NCI-H82 (cell line): ENCODE measurements at regions not wholly inside any gene's neighbourhood (a gene's known extent, or its start where the extent isn't known, plus 50 kb on each side); places are given as distances from the start of the nearest gene placed in this dataset.
"Not testable (repeated sequence)": the region's sequence is repeated elsewhere in the genome, so short reads cannot be mapped to it uniquely, and the experiment has no call there.

ENCODE experiments used
- DNase-seq: peaks from one replicate; lab custom pipeline; 2025; lab: John Stamatoyannopoulos, UW

DNA sequence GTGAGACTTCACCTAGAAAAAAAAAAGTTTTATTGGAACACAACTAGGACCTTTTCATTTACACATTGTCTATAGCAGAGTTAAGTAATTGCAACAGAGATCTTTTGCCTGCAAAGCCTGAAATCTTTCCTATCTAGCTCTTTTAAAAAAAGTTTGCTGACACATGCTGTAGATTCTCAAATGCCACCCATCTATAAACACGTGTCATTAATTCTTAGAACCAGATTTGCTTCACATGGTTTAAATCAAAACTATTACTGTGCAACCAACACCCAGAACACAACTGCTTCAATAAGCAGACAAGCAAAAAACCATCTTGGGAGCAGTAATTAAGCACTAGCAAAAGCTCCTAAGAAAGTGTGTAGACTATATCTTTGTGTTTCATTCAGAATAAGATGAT is 55.0 kb downstream of the OXSM start:
- DNase-seq: no peak

DNA sequence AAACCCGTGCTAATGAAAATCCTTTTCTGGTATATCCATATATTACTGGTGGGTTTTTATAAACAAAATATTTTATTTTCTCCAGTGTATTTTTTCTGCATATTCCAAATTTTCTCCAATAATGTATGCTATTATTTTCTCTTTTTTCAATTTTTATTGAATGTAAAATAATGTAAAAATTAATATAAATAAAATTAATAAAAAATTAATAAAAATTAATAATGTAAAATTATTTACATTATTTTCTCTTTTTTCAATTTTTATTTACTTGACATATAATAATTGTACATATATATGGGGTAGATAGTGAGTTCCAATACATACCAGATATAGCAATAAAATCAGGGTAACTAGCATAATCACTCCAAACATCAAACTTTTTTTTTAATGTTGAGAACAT is 56.4 kb downstream of the OXSM start:
- no peak for DNase-seq

DNA sequence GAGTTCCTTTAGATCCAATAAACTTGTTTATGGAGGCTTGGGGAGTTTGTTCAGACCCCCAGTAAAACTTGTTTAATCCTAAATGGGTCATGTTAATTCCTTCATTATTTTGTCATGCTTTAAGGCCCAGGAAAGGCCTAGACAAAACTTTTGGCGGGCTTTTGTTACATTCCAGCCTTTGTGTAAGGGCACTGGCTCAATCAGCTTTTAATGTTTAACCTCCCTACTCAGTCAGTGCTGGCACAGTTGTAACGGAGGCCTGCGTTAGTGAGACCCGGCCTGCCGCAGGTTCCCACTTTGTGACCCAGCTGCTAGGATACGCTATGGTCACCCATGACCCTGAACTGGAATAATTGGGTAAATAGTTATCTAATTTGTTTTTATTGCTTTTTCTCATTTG is 59.2 kb downstream of the OXSM start:
- DNase-seq: no peak

DNA sequence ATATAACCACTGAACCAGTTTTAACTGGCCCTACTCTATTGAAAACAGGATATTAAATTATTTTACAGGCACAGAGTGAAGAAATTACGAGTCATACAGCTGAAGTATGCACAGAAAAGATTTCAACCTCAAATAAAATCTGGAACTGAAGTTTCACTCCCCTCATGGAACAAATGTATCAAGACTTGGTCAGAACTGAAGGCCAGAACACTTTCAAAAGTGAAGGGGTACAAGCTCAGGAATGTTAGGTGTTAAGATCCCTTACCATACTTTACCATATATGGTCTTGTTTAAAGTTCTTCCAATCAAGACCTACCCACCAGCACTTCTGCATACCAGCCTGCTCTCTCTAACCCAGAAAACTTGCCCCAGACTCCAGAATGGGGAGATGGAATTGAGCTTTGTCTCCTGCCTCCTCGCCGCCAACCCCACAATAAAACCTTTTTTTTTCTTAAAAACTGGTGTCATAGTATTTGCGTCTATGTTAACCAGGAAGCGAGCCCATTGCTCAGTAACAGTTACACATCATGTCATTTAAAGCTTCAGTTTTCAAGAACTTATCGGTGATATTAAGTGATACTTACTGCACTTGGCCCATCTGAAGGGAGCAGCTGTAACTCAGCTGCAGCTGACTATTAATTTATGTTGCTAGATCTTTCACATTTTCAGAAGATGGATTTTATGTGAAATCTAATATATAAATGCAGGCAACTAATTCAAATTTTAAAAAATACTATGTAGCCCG is 59.9 kb downstream of the OXSM start:
- DNase-seq: no peak

DNA sequence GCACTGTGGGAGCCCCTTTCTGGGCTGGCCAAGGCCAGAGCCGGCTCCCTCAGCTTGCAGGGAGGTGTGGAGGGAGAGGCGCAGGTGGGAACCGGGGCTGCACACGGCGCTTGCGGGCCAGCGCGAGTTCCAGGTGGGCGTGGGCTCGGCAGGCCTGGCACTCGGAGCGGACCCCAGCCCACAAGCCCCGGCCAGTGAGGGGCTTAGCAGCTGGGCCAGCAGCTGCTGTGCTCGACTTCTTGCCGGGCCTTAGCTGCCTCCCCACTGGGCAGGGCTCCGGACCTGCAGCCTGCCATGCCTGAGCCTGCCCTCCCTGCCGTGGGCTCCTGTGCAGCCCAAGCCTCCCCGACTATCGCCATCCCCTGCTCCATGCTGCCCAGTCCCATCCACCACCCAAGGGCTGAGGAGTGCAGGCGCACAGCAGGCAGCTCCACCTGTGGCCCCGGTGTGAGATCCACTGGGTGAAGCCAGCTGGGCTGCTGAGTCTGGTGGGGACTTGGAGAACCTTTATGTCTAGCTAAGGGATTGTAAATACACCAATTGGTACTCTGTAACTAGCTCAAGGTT is 61.9 kb downstream of the OXSM start:
- DNase-seq: not testable (repeated sequence)

DNA sequence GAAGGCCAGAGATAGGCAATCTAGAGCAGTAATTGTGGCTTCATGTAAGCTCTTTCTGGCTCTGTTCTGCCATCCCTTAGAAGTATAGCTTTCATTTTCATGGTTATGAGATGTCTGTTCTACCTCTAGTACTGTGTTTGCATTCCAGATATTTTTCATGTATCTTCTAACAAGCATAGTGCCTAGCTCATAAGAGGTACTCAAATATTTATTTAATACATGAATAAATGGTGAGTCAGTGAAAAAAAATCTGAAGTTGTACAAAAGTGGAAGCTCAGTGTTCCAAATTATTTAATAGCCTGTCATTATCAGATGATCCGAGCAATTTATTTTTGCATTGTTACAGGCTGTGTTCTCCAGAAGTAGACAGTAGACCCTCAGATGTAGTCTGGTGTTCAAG is 64.3 kb downstream of the OXSM start:
- DNase-seq: no peak

DNA sequence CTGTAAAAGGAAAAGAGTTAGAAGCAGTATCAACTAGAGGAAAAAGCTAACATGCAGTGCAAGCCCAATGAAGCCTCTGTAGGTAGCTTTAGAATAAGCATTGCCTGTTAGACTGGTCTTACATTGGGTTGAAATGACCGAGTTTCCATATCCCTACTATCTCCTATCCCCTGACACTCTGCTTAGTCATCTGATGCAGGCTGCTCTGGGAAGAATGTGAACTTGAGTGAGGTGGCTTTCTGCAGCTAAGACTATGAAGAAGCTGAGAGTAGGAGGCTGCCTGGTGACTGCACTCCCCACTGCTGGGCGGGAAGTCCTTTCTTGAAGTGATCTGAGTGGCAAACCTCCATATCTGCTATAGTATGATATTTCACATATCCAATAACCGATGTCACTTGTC is 64.7 kb downstream of the OXSM start:
- DNase-seq: no peak

DNA sequence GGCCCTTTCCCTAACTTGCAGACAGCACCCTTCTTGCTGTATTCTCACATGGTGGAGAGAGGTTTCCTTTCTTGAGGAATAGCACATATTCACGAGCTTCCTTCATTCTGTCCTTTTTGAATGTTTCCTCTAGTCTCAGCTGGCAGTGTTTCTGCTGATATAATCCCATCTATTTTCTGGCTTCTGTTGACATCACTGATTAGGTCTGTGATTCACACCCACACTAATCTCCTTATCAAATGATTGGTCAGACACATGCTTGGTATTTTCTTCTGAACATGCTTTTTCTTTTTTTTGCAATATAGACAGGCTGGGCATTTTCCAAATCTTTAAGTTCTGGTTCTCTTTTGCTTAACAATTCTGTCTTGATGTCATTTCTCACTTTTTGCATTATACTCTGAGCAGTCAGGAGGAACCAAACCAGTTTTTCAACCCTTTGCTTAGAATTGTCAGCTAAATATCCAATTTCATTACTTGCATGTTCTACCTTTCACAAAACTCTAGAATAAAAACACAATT is 65.4 kb downstream of the OXSM start:
- peak; percentile 37 for DNase-seq

DNA sequence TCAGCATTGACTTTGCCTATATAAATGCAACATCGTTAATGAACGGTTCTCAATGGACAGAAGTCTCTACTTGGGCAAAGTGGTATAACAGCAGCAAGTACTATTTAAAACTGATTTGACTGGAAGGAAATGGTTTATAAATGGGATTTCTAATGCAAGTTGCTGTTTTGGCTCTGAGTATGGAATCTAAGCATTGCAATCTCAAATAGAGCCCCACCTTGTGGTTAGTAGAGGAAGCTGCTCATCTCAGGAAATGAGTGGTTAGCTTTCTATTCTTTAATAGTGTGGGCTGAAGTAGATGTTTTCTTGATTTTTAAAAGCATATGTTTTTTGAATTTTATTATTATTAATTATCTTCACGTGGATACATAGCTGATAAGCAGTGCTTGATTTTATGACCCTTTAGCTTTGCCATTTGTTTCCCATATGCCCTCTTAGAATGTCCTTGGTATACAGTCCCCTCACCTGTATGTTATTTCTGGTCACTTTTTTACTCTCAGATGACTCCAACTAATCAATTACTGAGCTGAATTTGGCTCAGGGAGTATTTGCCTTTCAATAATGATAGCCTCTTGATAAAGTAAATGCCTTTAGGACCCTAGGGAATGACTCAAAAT is 67.1 kb downstream of the OXSM start:
- peak; percentile 57 for DNase-seq

DNA sequence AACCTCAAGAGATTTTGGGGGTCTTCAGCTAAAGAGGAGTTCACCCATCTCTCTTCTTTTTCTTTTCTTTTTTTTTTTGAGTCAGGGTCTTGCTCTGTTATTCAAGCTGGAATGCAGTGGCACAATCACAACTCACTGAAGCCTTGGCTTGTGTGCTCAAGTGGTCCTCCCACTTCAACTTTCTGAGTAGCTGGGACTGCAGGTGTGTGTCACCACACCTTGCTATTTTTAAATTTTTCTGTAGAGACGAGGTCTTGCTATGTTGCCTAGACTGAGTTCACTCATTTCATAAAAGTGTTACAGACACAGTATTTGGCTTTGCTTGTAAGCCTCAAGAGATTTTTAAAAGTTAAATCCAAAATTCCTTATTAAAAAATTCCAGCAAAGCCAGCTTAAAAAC is 71.7 kb downstream of the OXSM start:
- no peak for DNase-seq

DNA sequence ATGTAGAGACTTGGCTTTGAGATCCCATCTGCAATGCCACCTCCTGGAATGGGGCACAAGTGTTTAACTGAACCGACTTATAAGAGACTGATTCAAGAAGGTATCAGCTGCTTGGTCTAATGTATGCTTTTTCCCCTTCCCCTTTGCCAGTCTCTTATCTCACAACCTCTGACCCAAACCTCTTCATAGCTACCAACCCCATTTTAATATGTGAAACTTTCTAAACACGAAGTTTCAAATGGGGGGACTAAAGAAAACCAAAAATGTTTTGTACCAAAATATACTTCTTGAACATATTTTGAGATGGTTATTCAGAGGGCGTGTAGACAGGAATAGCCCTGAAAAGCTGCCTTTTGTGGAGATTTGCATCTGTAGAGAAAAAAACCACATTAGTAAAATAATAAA is 73.1 kb downstream of the OXSM start:
- DNase-seq: no peak

DNA sequence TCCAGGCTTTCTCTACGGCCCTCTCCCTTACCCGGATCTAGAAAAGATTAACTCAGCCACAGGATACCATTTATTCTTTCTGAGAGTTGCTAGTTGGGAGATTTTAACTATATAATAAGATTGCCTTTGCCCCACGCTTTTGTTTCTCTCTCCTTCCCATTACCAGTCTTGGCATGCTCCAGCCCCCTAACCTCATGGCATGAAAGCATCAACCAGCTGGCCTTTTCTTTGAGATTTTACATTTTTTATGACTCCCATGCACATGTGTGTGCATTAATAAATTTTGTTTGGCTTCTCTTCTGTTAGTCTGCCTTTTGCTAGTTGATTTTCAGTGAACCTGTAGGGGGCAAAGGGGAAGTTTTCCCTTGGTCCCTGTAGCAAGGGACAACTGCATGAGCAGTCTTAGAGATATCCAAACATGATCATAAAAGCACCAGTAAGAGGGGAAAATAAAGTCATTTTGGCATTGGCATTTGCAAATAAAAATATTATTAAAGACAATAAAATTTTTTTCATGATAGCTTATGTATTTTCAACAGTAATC is 73.6 kb downstream of the OXSM start:
- no peak for DNase-seq

DNA sequence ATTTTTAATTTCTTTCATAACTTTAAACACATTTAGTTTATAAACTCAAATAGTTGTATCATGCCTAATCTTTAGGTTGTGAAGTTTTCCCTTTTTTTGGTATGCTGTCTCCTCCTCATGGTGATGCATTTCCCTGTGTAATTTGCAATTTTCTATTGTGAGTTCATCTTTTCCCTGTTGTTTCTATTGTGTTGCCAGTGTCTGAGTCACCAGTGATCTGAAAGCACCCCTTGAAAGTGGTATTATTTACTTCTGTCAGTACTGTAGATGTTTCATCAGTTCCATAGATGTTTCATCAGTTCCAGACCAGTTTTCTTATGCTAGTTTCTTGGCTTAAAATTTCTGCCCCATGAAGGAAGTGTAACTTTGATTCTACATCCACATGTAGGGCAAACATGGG is 80.6 kb downstream of the OXSM start:
- no peak for DNase-seq

DNA sequence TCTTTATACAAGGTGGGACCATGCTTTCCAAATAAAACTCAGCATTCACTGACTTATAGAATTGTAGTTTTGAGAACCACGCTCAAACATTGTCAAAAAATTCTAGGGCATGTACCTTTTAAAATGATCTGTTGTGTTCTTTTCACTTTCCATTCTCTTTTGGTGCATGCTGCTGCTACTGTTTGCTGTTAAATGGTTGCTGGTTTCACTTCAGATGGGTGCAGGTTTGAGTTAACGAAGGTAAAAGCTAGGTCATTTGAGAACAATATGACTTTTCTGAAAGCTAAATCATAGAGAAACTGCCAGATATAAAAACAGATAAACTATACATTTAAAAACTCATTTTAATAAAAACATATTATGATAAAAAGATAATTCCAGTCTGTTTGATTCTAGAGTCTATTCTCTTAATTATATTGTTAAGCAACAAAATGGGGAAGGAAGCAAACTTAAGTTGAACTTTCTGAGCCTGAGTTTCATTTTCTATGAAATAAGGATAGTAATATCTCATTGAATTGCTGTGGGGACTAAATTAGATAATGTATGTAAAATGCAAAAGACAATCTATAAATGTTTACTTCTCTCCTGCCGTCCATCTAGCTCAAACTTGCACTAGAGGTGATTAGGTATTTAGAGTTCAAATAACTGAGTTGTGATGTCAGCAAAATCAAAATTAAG is 82.4 kb downstream of the OXSM start:
- no peak for DNase-seq

DNA sequence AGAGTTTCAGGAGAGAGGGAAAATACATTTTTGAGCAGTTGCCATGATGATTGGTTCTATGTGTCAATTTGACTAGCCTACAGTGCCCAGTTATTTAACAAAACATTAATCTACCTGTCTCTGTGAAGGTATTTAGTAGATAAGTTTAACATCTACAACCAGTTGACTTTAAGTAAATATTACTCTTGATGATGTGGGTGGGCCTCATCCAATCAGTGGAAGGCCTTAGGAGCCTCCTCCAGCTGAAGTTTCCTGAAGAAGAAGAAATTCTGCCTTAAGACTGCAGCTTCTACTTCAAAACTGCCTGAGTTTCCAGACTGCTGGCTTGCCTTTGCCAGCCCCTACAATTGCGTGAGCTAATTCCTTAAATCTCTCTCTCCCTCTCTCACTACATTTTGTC is 93.6 kb downstream of the OXSM start:
- no peak for DNase-seq

DNA sequence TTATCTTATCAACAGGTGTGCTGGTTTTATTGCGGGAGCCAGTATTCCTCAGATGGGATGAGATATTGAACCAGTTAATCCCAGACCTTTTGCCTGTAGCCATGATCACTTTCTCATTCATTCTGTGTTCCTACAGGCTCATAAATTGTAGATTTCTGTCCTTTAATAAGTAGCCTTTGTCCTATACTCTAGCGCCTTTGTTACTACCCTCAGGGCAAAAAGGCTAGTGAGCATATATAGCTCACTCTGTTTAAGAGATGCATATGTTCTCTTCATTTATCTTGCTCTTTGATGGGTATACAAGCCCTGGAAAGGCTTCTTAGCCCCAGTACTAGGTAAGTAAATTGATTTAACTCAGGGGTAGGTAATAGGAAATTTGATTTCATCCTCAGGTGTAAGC is 95.1 kb downstream of the OXSM start:
- DNase-seq: no peak

DNA sequence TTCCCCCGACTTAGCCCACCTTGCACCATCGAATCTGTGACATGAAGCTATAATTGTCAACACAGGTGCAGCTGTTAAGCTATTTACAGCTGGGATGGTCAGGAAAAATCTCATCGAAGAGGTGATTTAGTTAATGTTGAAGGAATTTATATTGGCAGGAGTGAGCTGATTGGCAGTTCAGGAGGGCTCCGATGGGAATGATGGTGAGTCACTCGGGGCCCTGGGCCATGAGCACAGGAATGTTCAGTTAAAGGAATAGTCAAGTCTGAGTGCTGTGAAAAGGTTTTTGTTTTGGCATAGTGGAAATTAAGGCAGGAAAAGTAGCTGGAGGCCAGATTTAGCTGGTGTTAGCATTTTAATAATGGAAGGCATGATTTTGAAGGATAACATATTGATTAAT is 95.7 kb downstream of the OXSM start:
- DNase-seq: no peak

DNA sequence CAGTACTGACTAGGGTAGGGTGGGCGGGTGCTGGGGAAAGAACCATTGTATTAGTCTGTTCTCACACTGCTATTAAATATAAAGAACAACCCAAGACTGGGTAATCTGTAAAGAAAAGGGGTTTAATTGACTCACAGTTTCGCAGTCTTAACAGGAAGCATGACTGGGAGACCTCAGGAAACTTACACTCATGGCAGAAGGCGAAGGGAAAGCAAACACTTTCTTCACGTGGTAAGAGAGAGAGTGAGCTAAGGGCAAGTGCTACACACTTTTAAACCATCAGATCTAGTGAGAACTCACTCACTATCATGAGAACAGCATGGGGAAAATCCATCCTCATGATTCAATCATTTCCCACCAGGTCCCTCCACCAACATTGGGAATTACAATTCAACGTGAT is 98.0 kb downstream of the OXSM start:
- DNase-seq: no peak

DNA sequence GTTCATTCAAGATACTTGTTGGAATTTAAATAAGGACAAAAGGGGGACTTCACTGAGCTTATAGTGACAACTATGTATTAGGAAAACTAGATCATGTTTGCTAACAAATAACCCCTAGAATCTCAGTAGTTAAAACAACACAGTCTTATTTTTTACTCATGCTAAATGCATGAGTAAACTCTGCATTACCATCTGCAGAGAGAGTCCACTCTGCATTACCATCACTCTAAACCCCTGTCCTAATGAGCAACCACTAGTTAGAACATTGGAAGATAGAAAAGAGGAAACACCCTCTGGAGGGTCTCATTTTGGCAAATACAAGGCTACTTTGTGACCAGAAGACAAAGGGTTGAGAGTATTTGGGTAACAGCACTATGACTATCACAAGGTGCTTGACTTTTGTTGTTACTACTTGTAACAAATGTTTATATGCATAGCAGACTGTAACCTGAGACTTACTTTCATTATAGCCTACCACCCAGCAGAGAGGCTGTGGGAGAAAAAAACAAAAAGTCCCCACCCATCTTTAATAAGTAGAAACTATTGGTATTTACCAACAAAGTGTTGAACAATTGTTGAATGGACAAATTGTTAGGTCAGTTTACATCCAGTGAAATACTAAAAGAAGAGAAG is 99.1 kb downstream of the OXSM start:
- DNase-seq: no peak

DNA sequence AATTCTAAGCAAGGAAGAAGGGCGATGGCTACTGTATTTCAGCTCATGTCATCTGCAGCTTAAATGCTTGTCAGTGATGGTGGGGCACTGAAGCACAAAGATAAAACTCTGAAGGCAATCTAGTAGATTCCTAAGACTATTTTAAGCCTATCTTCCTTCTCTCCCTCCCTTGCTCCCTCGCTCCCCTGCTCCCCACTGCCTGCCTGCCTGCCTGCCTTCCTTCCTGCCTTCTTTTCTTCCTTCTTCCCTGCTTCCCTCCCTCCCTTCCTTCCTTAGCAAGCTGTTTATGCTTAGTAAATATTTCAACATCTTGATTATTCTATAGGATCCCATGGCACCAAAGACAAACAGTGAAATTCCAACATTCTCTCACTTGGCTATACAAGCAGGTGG is 99.6 kb downstream of the OXSM start:
- no peak for DNase-seq

DNA sequence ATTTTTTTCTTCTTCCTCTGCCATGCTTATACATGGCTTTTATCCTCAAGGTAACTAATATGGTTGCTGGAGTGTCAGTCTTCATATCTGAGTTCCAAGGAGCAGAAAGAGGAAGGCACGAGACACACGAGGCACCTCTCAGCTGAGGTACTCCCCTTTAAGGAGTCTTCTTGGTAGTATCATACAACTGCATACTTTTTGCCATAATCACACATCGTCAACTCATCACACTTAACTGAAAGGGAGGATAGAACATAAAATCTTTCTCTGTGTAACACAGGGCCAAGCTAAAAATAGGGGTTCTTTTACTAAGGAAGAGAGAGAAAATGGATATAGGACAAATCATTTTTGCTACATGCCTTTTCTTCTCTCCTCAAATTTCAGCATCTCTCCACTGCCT is 104.2 kb downstream of the OXSM start:
- no peak for DNase-seq

DNA sequence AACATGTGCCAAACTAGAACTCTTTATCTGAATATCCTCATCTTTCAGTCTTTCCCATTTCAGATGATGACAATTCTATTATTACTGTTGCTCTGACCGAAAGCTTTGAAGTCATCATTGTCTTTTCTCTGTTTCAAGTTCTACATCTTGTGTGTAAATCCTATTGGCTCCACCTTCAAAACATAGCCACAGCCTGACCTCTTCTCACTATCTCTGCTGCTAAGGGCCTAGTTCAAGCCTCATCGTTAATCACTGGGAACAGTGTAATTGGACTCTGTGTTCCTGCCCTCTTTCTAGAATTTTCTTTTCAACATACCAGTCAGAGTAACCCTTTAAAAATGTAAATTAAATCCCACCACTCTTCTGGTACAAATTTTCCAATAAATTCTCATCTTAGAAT is 105.1 kb downstream of the OXSM start:
- DNase-seq: no peak
